ENCODE measurements at regions not wholly inside any gene's neighbourhood (a gene's known extent, or its start where the extent isn't known, plus 50 kb on each side); places are given as distances from the start of the nearest gene placed in this dataset.
"Not testable (repeated sequence)": the region's sequence is repeated elsewhere in the genome, so short reads cannot be mapped to it uniquely, and the experiment has no call there.

GRCh38 chr6:91940801-91941200 is 1353.9 kb upstream of the MAP3K7 start:
- H3K36me3 ChIP-seq (ENCODE audit: control insufficient read depth in 2 of 2, insufficient read depth in 2 of 2, low read length in 2 of 2): no peaks in the 10 kb centered on the region
- H3K9ac ChIP-seq (ENCODE audit: low read length in 2 of 2): no peak overlapping the region
- H3K27me3 ChIP-seq (ENCODE audit: control insufficient read depth in 1 of 2, insufficient read depth in 2 of 2, low read length in 2 of 2): no peaks in the 10 kb centered on the region
- H3K4me3 ChIP-seq (ENCODE audit: low read length in 2 of 2): no peak overlapping the region
- H3K9me3 ChIP-seq (ENCODE audit: control insufficient read depth in 2 of 2, low read length in 2 of 2): peaks cover 0 to 2% of the 10 kb centered on the region in 2 donors
- no peak overlapping the region for H3K27ac ChIP-seq (ENCODE audit: low read length)
- no peaks in the 10 kb centered on the region for H3K4me1 ChIP-seq (ENCODE audit: control insufficient read depth, insufficient read depth, low read length)

GRCh38 chr6:91926827-91927226 is 1340.0 kb upstream of the MAP3K7 start:
- Histone ChIP-seq H3K27ac (ENCODE audit: low read length) (no peak overlapping the region), H3K36me3 (ENCODE audit: control insufficient read depth in 2 of 2, insufficient read depth in 2 of 2, low read length in 2 of 2) (no peaks in the 10 kb centered on the region), H3K4me3 (ENCODE audit: low read length in 2 of 2) (no peak overlapping the region), H3K4me1 (ENCODE audit: control insufficient read depth, insufficient read depth, low read length) (no peaks in the 10 kb centered on the region), H3K9me3 (ENCODE audit: control insufficient read depth in 2 of 2, low read length in 2 of 2) (no peaks in the 10 kb centered on the region), H3K27me3 (ENCODE audit: control insufficient read depth in 1 of 2, insufficient read depth in 2 of 2, low read length in 2 of 2) (no peaks in the 10 kb centered on the region), H3K9ac (ENCODE audit: low read length in 2 of 2) (no peak overlapping the region)

GRCh38 chr6:91926361-91926760 is 1339.5 kb upstream of the MAP3K7 start:
- Histone ChIP-seq H3K36me3 (ENCODE audit: control insufficient read depth in 2 of 2, insufficient read depth in 2 of 2, low read length in 2 of 2) (no peaks in the 10 kb centered on the region), H3K4me3 (ENCODE audit: low read length in 2 of 2) (no peak overlapping the region), H3K9me3 (ENCODE audit: control insufficient read depth in 2 of 2, low read length in 2 of 2) (no peaks in the 10 kb centered on the region), H3K9ac (ENCODE audit: low read length in 2 of 2) (no peak overlapping the region), H3K27ac (ENCODE audit: low read length) (no peak overlapping the region), H3K4me1 (ENCODE audit: control insufficient read depth, insufficient read depth, low read length) (no peaks in the 10 kb centered on the region), H3K27me3 (ENCODE audit: control insufficient read depth in 1 of 2, insufficient read depth in 2 of 2, low read length in 2 of 2) (no peaks in the 10 kb centered on the region)

GRCh38 chr6:91911945-91912344 is 1325.1 kb upstream of the MAP3K7 start:
- H3K9me3 ChIP-seq (ENCODE audit: control insufficient read depth in 2 of 2, low read length in 2 of 2): no peaks in the 10 kb centered on the region
- H3K36me3 ChIP-seq (ENCODE audit: control insufficient read depth in 2 of 2, insufficient read depth in 2 of 2, low read length in 2 of 2): no peaks in the 10 kb centered on the region
- no peak overlapping the region for H3K9ac ChIP-seq (ENCODE audit: low read length in 2 of 2)
- no peak overlapping the region for H3K27ac ChIP-seq (ENCODE audit: low read length)
- H3K4me3 ChIP-seq (ENCODE audit: low read length in 2 of 2): no peak overlapping the region
- H3K4me1 ChIP-seq (ENCODE audit: control insufficient read depth, insufficient read depth, low read length): no peaks in the 10 kb centered on the region
- H3K27me3 ChIP-seq (ENCODE audit: control insufficient read depth in 1 of 2, insufficient read depth in 2 of 2, low read length in 2 of 2): no peaks in the 10 kb centered on the region

DNA sequence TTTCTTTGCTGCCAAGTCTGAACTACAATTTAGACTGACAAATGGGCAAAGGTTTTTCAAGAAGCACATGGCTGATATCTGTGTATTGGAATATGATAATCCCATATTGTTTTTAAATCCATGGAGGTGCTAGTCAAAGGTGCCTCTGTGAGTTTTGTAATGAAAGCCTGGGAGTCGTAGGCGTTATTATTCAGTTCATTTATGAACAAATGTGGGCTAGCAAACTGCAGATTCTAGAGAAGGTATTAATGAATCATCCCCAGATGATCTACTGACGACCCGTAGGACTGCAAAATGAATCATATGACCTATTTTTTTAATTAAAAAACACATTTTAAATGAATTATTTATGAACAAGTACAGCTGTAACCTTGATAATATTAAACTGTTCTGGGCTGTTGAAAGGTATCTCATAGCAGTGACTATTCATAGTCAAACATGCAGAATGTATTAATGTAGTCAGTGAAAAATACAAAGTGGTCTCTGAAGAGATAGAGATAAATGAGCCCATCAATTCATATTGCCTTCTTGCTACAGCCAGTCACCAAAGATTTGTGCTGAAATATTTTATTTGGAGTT is 1317.8 kb upstream of the MAP3K7 start:
- Histone ChIP-seq H3K9me3 (ENCODE audit: control insufficient read depth in 2 of 2, low read length in 2 of 2) (no peaks in the 10 kb centered on the region), H3K27ac (ENCODE audit: low read length) (no peak overlapping the region), H3K4me3 (ENCODE audit: low read length in 2 of 2) (no peak overlapping the region), H3K27me3 (ENCODE audit: control insufficient read depth in 1 of 2, insufficient read depth in 2 of 2, low read length in 2 of 2) (no peaks in the 10 kb centered on the region), H3K36me3 (ENCODE audit: control insufficient read depth in 2 of 2, insufficient read depth in 2 of 2, low read length in 2 of 2) (no peaks in the 10 kb centered on the region), H3K4me1 (ENCODE audit: control insufficient read depth, insufficient read depth, low read length) (no peaks in the 10 kb centered on the region), H3K9ac (ENCODE audit: low read length in 2 of 2) (no peak overlapping the region)

- Histone ChIP-seq H3K36me3 (ENCODE audit: control insufficient read depth in 2 of 2, insufficient read depth in 2 of 2, low read length in 2 of 2) (no peaks in the 10 kb centered on the region), H3K4me1 (ENCODE audit: control insufficient read depth, insufficient read depth, low read length) (no peaks in the 10 kb centered on the region), H3K9ac (ENCODE audit: low read length in 2 of 2) (no peak overlapping the region), H3K4me3 (ENCODE audit: low read length in 2 of 2) (no peak overlapping the region), H3K27me3 (ENCODE audit: control insufficient read depth in 1 of 2, insufficient read depth in 2 of 2, low read length in 2 of 2) (no peaks in the 10 kb centered on the region), H3K27ac (ENCODE audit: low read length) (no peak overlapping the region), H3K9me3 (ENCODE audit: control insufficient read depth in 2 of 2, low read length in 2 of 2) (no peaks in the 10 kb centered on the region)
Measured at GRCh38 chr6:91895599-91896285, 1308.9 kb upstream of the MAP3K7 start.

- Histone ChIP-seq H3K27ac (ENCODE audit: low read length) (no peak overlapping the region), H3K4me1 (ENCODE audit: control insufficient read depth, insufficient read depth, low read length) (no peaks in the 10 kb centered on the region), H3K27me3 (ENCODE audit: control insufficient read depth in 1 of 2, insufficient read depth in 2 of 2, low read length in 2 of 2) (no peaks in the 10 kb centered on the region), H3K9ac (ENCODE audit: low read length in 2 of 2) (no peak overlapping the region), H3K4me3 (ENCODE audit: low read length in 2 of 2) (no peak overlapping the region), H3K9me3 (ENCODE audit: control insufficient read depth in 2 of 2, low read length in 2 of 2) (no peaks in the 10 kb centered on the region), H3K36me3 (ENCODE audit: control insufficient read depth in 2 of 2, insufficient read depth in 2 of 2, low read length in 2 of 2) (no peaks in the 10 kb centered on the region)
Measured at GRCh38 chr6:91886183-91886795, 1299.4 kb upstream of the MAP3K7 start.

- H3K4me1 ChIP-seq (ENCODE audit: control insufficient read depth, insufficient read depth, low read length); H3K36me3 ChIP-seq (ENCODE audit: control insufficient read depth in 2 of 2, insufficient read depth in 2 of 2, low read length in 2 of 2); H3K9ac ChIP-seq (ENCODE audit: low read length in 2 of 2): not testable (repeated sequence)
Measured at GRCh38 chr6:91881791-91882190, 1294.9 kb upstream of the MAP3K7 start.

DNA sequence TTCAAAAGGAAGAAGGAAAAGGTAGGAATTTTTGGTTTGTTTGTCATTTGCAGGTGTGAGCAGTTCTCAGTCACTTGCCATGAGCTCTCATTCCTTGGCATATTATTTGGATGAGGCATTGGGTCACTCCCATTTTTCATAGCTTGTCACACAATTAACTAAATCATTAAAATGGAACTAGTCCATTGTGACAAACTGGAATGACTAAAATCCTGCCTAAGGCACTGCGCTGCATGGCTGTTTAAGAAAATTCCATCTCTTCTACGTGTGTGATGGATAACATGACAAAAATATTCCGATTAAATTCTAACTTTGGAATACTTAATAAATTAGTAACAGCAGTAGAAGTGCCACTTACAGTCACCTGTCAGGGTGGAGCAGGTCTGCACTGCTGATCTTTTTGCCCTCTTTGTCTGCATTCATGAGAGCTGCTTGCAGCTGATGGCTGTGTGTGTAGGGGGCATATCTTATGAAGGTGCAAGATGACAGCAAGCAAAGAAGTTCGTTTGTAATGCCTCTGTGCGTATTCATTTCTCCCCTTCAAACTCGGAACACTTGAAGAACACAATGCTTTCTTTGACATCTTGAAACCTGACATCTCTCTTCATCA is 1292.6 kb upstream of the MAP3K7 start:
- no peak overlapping the region for H3K9ac ChIP-seq (ENCODE audit: low read length in 2 of 2)

More at GRCh38 chr6:91881791-91882190, 1294.9 kb upstream of the MAP3K7 start:
- not testable (repeated sequence) for H3K27ac ChIP-seq (ENCODE audit: low read length); H3K4me3 ChIP-seq (ENCODE audit: low read length in 2 of 2); H3K27me3 ChIP-seq (ENCODE audit: control insufficient read depth in 1 of 2, insufficient read depth in 2 of 2, low read length in 2 of 2); H3K9me3 ChIP-seq (ENCODE audit: control insufficient read depth in 2 of 2, low read length in 2 of 2)

GRCh38 chr6:91877994-91878393 is 1291.1 kb upstream of the MAP3K7 start:
- Histone ChIP-seq H3K4me3 (ENCODE audit: low read length in 2 of 2) (no peak overlapping the region), H3K9ac (ENCODE audit: low read length in 2 of 2) (no peak overlapping the region), H3K27me3 (ENCODE audit: control insufficient read depth in 1 of 2, insufficient read depth in 2 of 2, low read length in 2 of 2) (no peaks in the 10 kb centered on the region), H3K36me3 (ENCODE audit: control insufficient read depth in 2 of 2, insufficient read depth in 2 of 2, low read length in 2 of 2) (no peaks in the 10 kb centered on the region), H3K9me3 (ENCODE audit: control insufficient read depth in 2 of 2, low read length in 2 of 2) (no peaks in the 10 kb centered on the region), H3K27ac (ENCODE audit: low read length) (no peak overlapping the region), H3K4me1 (ENCODE audit: control insufficient read depth, insufficient read depth, low read length) (no peaks in the 10 kb centered on the region)

More for the DNA sequence above, 1292.6 kb upstream of the MAP3K7 start:
- Histone ChIP-seq H3K27ac (ENCODE audit: low read length) (no peak overlapping the region), H3K36me3 (ENCODE audit: control insufficient read depth in 2 of 2, insufficient read depth in 2 of 2, low read length in 2 of 2) (no peaks in the 10 kb centered on the region), H3K27me3 (ENCODE audit: control insufficient read depth in 1 of 2, insufficient read depth in 2 of 2, low read length in 2 of 2) (no peaks in the 10 kb centered on the region), H3K9me3 (ENCODE audit: control insufficient read depth in 2 of 2, low read length in 2 of 2) (no peaks in the 10 kb centered on the region), H3K4me3 (ENCODE audit: low read length in 2 of 2) (no peak overlapping the region), H3K4me1 (ENCODE audit: control insufficient read depth, insufficient read depth, low read length) (no peaks in the 10 kb centered on the region)

- Histone ChIP-seq H3K9me3 (ENCODE audit: control insufficient read depth in 2 of 2, low read length in 2 of 2) (no peaks in the 10 kb centered on the region), H3K4me3 (ENCODE audit: low read length in 2 of 2) (no peak overlapping the region), H3K27ac (ENCODE audit: low read length) (no peak overlapping the region), H3K9ac (ENCODE audit: low read length in 2 of 2) (no peak overlapping the region), H3K27me3 (ENCODE audit: control insufficient read depth in 1 of 2, insufficient read depth in 2 of 2, low read length in 2 of 2) (no peaks in the 10 kb centered on the region), H3K36me3 (ENCODE audit: control insufficient read depth in 2 of 2, insufficient read depth in 2 of 2, low read length in 2 of 2) (no peaks in the 10 kb centered on the region), H3K4me1 (ENCODE audit: control insufficient read depth, insufficient read depth, low read length) (no peaks in the 10 kb centered on the region)
Measured at GRCh38 chr6:91874971-91875370, 1288.1 kb upstream of the MAP3K7 start.

Measured in stomach smooth muscle (tissue), 2 donors.